K562 (cell line): ENCODE measurements at regions not wholly inside any gene's neighbourhood (a gene's known extent, or its start where the extent isn't known, plus 50 kb on each side); places are given as distances from the start of the nearest gene placed in this dataset.

Source experiments
- HNRNPLL ChIP-seq: fragments of 200-400 bp; formaldehyde crosslinking; IDR thresholded peaks from 2 replicates; pipeline ENCODE4 v1.6.1; 2017; ENCODE audit warnings: low read length, low read depth, mild to moderate bottlenecking; ENCODE audit not compliant: poor library complexity, severe bottlenecking
- POLR2A ChIP-seq: fragments of 450-650 bp; conservative IDR thresholded peaks from 2 replicates; pipeline ENCODE4 v1.6.1; 2016

GRCh38 chr4:120544838-120545237, 377.7 kb downstream of the PRDM5 start:
- no peak for TF ChIP-seq HNRNPLL
- TF ChIP-seq POLR2A = no peak
